ENCODE measurements at regions not wholly inside any gene's neighbourhood (a gene's known extent, or its start where the extent isn't known, plus 50 kb on each side); places are given as distances from the start of the nearest gene placed in this dataset.
A peak's percentile ranks its signal among the peaks of the same experiment; 100 is the strongest.

DNA sequence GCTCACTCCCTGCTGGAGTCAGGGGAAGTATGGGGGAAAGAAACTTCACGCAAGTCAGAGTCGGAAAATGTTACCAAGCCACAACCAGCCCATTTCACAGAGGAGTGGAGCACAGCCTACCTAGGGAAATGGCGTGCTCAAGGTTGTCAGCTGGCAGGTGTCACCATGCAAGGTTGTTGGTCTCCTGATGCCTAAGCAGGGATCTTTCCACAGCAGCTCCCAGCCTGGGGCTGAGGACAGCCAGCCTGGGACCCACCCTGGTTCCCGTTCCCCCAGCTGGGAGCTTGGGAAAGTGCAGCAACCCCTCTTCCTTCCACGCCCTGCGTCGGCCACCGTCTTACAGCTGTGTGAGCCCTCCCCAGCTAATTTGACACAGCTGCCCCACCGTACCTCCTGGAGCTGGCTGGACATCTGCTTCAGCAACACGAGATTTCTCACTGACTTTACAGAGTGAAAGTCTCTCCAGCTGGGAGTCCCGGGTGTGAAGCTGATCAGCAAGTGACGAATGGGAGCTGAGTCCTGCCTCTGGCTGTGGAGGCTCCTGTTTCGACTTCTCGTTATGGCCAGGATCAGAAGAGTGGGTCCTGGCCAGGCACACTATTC, 224.6 kb upstream of the RAB4A start:
- no peak for DNase-seq (ENCODE audit: low read depth)
- no peak overlapping the region for H3K4me3 ChIP-seq (ENCODE audit: low read depth, low read length)
- TF ChIP-seq, protein P1, sequence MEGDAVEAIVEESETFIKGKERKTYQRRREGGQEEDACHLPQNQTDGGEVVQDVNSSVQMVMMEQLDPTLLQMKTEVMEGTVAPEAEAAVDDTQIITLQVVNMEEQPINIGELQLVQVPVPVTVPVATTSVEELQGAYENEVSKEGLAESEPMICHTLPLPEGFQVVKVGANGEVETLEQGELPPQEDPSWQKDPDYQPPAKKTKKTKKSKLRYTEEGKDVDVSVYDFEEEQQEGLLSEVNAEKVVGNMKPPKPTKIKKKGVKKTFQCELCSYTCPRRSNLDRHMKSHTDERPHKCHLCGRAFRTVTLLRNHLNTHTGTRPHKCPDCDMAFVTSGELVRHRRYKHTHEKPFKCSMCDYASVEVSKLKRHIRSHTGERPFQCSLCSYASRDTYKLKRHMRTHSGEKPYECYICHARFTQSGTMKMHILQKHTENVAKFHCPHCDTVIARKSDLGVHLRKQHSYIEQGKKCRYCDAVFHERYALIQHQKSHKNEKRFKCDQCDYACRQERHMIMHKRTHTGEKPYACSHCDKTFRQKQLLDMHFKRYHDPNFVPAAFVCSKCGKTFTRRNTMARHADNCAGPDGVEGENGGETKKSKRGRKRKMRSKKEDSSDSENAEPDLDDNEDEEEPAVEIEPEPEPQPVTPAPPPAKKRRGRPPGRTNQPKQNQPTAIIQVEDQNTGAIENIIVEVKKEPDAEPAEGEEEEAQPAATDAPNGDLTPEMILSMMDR (IDR thresholded peaks at IDR 0.05; ENCODE audit: control insufficient read depth, extremely low read depth, insufficient read depth), result no peak

DNA sequence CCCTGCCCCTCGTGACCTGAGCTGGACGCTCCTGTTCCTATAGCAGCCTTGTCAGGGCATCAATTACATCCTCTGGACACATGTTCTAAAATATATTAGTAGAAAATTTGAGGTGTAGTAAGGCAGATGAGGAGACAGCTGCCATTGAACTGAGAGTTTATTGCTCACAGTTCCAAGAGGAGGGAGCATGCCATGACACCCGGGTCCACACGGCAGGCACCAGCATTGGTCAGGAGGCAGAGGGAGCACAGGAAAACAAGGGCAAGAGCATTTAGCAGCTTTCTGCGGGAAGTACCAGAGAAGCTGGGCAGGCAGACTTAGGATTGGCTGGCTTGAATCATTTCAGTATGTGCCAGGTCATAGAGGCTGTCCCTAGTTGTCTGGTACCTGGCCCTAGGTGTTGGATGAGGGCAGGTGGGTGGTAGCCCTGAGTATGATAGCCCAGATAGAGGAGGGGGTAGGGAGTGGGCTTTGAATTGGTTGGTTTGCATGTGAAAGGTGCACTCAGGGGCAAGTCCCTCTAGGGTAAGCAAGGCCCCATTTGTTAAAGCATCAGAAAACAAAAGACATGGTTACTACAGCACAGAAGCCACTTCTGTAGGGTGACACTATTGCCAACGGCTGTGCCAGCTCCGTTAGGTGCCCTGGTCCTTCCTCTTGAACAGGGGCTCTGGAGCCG, 223.6 kb upstream of the RAB4A start:
- no peak for DNase-seq (ENCODE audit: low read depth)
- no peak overlapping the region for H3K4me3 ChIP-seq (ENCODE audit: low read depth, low read length)
- TF ChIP-seq, protein P1 (IDR thresholded peaks at IDR 0.05; ENCODE audit: control insufficient read depth, extremely low read depth, insufficient read depth), result no peak

DNA sequence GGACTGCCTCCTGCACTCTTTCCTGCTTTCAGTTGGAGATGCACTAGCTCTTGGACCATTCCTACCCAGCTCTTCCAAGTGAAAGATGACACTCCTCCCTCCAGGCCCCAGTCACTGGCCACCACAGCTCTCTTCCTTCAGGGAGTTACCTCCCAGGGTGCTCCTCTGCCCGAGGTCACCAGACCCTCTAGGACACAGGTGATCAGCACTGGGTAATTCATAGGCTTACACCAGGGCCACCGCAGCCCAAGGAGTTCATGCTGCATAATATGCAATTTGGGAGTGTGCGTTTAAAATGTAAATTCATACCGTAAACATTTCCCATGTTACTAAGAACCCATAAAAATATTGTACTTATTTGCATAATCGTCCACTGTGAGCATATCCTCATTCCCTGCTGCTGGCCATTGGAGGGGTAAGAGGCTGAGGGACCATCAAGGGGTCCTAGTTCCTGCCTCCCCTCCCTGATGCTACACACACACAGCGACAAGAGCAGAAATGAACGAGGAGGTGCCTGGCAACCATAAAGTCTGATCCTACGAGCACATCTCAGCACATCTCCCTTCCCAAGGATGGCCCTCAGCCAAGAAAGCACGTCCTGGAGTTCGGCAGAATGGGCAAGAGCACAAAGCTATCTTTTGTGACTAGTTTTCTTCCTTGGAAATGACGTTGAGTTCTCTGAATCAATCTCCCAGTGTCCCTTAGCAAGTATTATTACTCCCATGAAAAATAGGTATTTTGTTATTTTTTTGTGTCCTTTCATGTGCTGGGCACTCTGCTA, 222.9 kb upstream of the RAB4A start:
- H3K4me3 ChIP-seq (ENCODE audit: low read depth, low read length), result no peak overlapping the region
- TF ChIP-seq, protein P1 (IDR thresholded peaks at IDR 0.05; ENCODE audit: control insufficient read depth, extremely low read depth, insufficient read depth), result no peak
- DNase-seq (ENCODE audit: low read depth), result no peak

DNA sequence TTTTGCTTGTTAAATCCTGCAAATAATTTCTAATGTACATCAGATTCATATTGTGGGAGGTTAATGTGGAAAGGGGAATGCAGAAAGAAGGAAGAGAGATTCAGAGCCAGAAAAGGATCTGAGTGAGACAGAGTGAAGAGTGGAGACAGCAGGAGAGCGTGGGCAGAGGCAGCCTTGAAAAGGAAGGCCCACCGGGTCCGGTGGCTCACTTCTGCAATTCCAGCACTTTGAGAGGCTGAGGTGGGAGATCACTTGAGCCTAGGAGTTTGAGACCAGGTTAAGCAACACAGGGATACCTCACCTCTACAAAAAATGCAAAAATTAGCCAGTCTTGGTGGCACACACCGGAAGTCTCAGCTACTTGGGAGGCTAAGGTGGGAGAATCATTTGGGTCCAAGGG, 222.0 kb upstream of the RAB4A start:
- H3K4me3 ChIP-seq (ENCODE audit: low read depth, low read length), result no peak overlapping the region
- DNase-seq (ENCODE audit: low read depth), result no peak
- TF ChIP-seq, protein P1 (IDR thresholded peaks at IDR 0.05; ENCODE audit: control insufficient read depth, extremely low read depth, insufficient read depth), result no peak

DNA sequence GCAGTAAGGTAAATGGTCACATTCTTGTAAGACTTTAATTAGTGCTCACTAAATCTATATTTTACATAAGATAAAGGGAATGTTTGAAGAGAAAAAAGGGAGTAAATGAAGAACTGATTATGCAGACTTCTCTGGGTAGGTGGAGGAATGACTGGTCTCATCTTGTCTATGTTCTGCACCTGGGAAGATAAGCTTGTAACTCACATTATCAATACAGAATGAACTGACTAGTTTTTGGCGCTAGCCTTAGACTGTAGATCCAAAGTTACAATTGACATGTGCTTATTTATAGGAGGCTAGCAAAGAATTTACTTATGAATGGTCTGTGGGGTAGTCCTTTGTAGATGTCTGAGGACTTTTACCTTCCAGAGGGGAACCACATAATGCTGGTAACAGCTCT, 214.9 kb upstream of the RAB4A start:
- TF ChIP-seq, protein P1 (IDR thresholded peaks at IDR 0.05; ENCODE audit: control insufficient read depth, extremely low read depth, insufficient read depth), result no peak
- DNase-seq (ENCODE audit: low read depth), result no peak
- no peak overlapping the region for H3K4me3 ChIP-seq (ENCODE audit: low read depth, low read length)

DNA sequence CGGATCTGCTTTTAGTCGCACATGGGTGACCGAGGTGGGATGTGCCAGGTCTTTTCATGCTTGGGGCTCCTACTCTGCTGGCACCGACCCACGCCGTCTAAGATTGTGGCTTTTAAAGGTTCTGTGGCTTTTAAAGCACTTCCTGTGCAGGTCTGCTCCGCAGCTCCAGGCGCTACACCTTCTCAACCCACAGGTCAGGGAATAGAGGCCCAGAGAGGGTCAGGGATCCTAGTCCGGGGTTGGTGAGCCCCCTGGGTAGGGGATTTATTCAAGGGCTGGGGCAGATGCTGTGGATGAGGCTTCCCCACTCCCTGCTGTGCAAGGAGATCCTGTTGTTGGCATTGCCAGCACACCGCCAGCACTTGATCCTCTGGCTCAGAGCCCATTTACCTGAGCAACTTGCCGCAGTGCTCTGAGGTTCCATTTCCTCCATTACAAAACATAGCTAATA, 212.8 kb upstream of the RAB4A start:
- TF ChIP-seq, protein P1 (IDR thresholded peaks at IDR 0.05; ENCODE audit: control insufficient read depth, extremely low read depth, insufficient read depth), result no peak
- DNase-seq (ENCODE audit: low read depth), result peak; percentile 50
- H3K4me3 ChIP-seq (ENCODE audit: low read depth, low read length), result no peak overlapping the region
